Caco-2 (cell line): ENCODE measurements at regions not wholly inside any gene's neighbourhood (a gene's known extent, or its start where the extent isn't known, plus 50 kb on each side); places are given as distances from the start of the nearest gene placed in this dataset.

Source experiments
- BruUV-seq: library from RNA; stranded (reverse); fragments of 400-500 nt; replicated peaks from 2 replicates; lab custom pipeline; 2021; lab: Mats Ljungman, UMichigan
- CTCF ChIA-PET: fragments of 300-600 bp; sonication (Branson Sonifier 250); formaldehyde crosslinking; loops from one replicate; lab custom pipeline; 2022; ENCODE audit warnings: antibody characterized with exemption; lab: Charles Lee
- POLR2A ChIA-PET: fragments of 300-600 bp; sonication (Branson Sonifier 250); formaldehyde crosslinking; loops from one replicate; lab custom pipeline; 2022; ENCODE audit warnings: antibody characterized with exemption; lab: Charles Lee
- DNase-seq, 2 experiments: peaks; one replicate each; pipeline versions ENCODE4 v3.0.0 to v3.0.0-alpha.2; 2020 to 2022
- H3K27me3 ChIP-seq: replicated peaks from 2 replicates; pipeline ENCODE4 v1.6.0; 2011; ENCODE audit warnings: low read length; ENCODE audit not compliant: control insufficient read depth, insufficient read depth
- H3K36me3 ChIP-seq: 2 replicates; pipeline ENCODE4 v1.5.1; 2011; ENCODE audit warnings: low read length; ENCODE audit not compliant: control insufficient read depth, insufficient read depth
- H3K4me1 ChIP-seq: fragments of 250-450 bp; sonication (Bioruptor Pico); 2 replicates; pipeline ENCODE4 v1.5.1; 2020; ENCODE audit warnings: mild to moderate bottlenecking
- H3K4me3 ChIP-seq: 2 replicates; pipeline ENCODE4 v1.5.1; 2011; ENCODE audit warnings: low read depth, mild to moderate bottlenecking, control low read depth, low read length
- H3K9me3 ChIP-seq: fragments of 250-450 bp; sonication (Bioruptor Pico); 2 replicates; pipeline ENCODE4 v1.5.1; 2020; ENCODE audit warnings: mild to moderate bottlenecking, moderate library complexity
- H3K27ac Mint-ChIP-seq: one replicate; pipeline ENCODE4 v1.8.0; 2022; ENCODE audit warnings: mixed read lengths; ENCODE audit not compliant: unreplicated experiment
- H3K27me3 Mint-ChIP-seq: one replicate; pipeline ENCODE4 v1.8.0; 2022; ENCODE audit warnings: mixed read lengths; ENCODE audit not compliant: insufficient read depth, unreplicated experiment
- H3K36me3 Mint-ChIP-seq: one replicate; pipeline ENCODE4 v1.8.0; 2022; ENCODE audit warnings: mild to moderate bottlenecking, mixed read lengths; ENCODE audit not compliant: insufficient read depth, unreplicated experiment
- H3K4me1 Mint-ChIP-seq: one replicate; pipeline ENCODE4 v1.8.0; 2022; ENCODE audit warnings: low read depth, mixed read lengths; ENCODE audit not compliant: unreplicated experiment
- H3K4me3 Mint-ChIP-seq: one replicate; pipeline ENCODE4 v1.8.0; 2022; ENCODE audit warnings: mild to moderate bottlenecking, moderate library complexity, mixed read lengths; ENCODE audit not compliant: unreplicated experiment
- H3K9me3 Mint-ChIP-seq: one replicate; pipeline ENCODE4 v1.8.0; 2022; ENCODE audit warnings: mixed read lengths; ENCODE audit not compliant: unreplicated experiment
- intact Hi-C: fragments of 100-400 bp; cut with micrococcal nuclease; formaldehyde crosslinking; loops from one replicate; pipeline ENCODE4 v1.10.0; 2022; ENCODE audit not compliant: unreplicated experiment
- TF ChIP-seq, protein P1 (sequence below), 2 experiments: fragments of 200-600 bp in 1 of 2; IDR thresholded peaks; 1 replicate in 1 of 2; 2 replicates in 1 of 2; pipeline versions ENCODE4 v1.5.1 to v1.8.0; 2011 to 2022; ENCODE audit warnings: antibody characterized with exemption in 1 of 2, control low read depth in 1 of 2, inconsistent platforms in 1 of 2, low read depth in 1 of 2, low read length in 1 of 2, mild to moderate bottlenecking in 1 of 2, moderate library complexity in 1 of 2; ENCODE audit not compliant: insufficient read depth in 1 of 2, severe bottlenecking in 1 of 2, unreplicated experiment in 1 of 2

DNA sequence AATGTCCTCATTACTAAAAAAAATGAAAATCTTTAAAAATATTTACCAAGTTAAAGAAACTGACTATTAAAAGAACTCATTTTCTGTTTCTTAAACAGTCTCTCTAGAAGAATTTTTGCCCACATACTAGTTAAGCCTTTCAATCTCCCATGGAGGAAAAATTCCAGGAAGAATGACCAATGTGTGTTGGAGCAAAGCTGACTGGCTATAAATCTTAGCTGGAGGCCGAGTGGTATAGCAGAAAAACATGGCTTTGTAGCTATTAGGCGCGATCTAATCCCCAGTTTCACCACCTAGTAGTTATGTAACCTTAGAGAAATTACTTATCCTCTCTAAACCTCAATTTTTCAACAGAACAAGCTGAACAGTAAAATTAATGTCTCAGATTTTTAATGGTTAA, 135.5 kb upstream of the PRLR start:
- H3K4me3 Mint-ChIP-seq = no peak overlapping the region
- no peaks in the 10 kb centered on the region for H3K4me1 ChIP-seq
- CTCF ChIA-PET = no interaction called here
- DNase-seq = no peak
- H3K27me3 ChIP-seq = no peaks in the 10 kb centered on the region
- BruUV-seq = no TSS peak
- no peaks in the 10 kb centered on the region for H3K9me3 ChIP-seq
- TF ChIP-seq, protein P1, sequence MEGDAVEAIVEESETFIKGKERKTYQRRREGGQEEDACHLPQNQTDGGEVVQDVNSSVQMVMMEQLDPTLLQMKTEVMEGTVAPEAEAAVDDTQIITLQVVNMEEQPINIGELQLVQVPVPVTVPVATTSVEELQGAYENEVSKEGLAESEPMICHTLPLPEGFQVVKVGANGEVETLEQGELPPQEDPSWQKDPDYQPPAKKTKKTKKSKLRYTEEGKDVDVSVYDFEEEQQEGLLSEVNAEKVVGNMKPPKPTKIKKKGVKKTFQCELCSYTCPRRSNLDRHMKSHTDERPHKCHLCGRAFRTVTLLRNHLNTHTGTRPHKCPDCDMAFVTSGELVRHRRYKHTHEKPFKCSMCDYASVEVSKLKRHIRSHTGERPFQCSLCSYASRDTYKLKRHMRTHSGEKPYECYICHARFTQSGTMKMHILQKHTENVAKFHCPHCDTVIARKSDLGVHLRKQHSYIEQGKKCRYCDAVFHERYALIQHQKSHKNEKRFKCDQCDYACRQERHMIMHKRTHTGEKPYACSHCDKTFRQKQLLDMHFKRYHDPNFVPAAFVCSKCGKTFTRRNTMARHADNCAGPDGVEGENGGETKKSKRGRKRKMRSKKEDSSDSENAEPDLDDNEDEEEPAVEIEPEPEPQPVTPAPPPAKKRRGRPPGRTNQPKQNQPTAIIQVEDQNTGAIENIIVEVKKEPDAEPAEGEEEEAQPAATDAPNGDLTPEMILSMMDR (IDR thresholded peaks at IDR 0.05; ENCODE audit: insufficient read depth in 1 of 2, low read depth in 1 of 2, low read length in 1 of 2, severe bottlenecking in 1 of 2, unreplicated experiment in 1 of 2) = no peak
- H3K9me3 Mint-ChIP-seq = no peaks in the 10 kb centered on the region
- peaks cover 7% of the 10 kb centered on the region for H3K27me3 Mint-ChIP-seq
- no peaks in the 10 kb centered on the region for H3K4me1 Mint-ChIP-seq
- no peak overlapping the region for H3K27ac Mint-ChIP-seq
- no peaks in the 10 kb centered on the region for H3K36me3 ChIP-seq
- no peaks in the 10 kb centered on the region for H3K36me3 Mint-ChIP-seq
- no peak overlapping the region for H3K4me3 ChIP-seq
- POLR2A ChIA-PET = no interaction called here
- intact Hi-C loops = no loop called here

GRCh38 chr5:35364350-35364749, 134.1 kb upstream of the PRLR start:
- no peaks in the 10 kb centered on the region for H3K4me1 Mint-ChIP-seq
- H3K9me3 ChIP-seq = no peaks in the 10 kb centered on the region
- intact Hi-C loops = no loop called here
- H3K36me3 ChIP-seq = no peaks in the 10 kb centered on the region
- peaks cover 13% of the 10 kb centered on the region for H3K27me3 Mint-ChIP-seq
- no peaks in the 10 kb centered on the region for H3K9me3 Mint-ChIP-seq
- no peak for DNase-seq
- H3K27me3 ChIP-seq = no peaks in the 10 kb centered on the region
- no peaks in the 10 kb centered on the region for H3K36me3 Mint-ChIP-seq
- no TSS peak for BruUV-seq
- POLR2A ChIA-PET = no interaction called here
- CTCF ChIA-PET = no interaction called here
- TF ChIP-seq, protein P1 (IDR thresholded peaks at IDR 0.05; ENCODE audit: insufficient read depth in 1 of 2, low read depth in 1 of 2, low read length in 1 of 2, severe bottlenecking in 1 of 2, unreplicated experiment in 1 of 2) = no peak
- H3K27ac Mint-ChIP-seq = no peak overlapping the region
- no peaks in the 10 kb centered on the region for H3K4me1 ChIP-seq
- H3K4me3 ChIP-seq = no peak overlapping the region
- H3K4me3 Mint-ChIP-seq = no peak overlapping the region

GRCh38 chr5:35363387-35363965, 133.2 kb upstream of the PRLR start:
- H3K4me1 ChIP-seq = no peaks in the 10 kb centered on the region
- no TSS peak for BruUV-seq
- H3K4me3 ChIP-seq = no peak overlapping the region
- intact Hi-C loops = no loop called here
- Mint-ChIP-seq H3K27me3 (peaks cover 13% of the 10 kb centered on the region), H3K4me3 (no peak overlapping the region), H3K36me3 (no peaks in the 10 kb centered on the region), H3K27ac (no peak overlapping the region), H3K4me1 (no peaks in the 10 kb centered on the region), H3K9me3 (no peaks in the 10 kb centered on the region)
- ChIA-PET CTCF (no interaction called here), POLR2A (no interaction called here)
- no peak for DNase-seq
- TF ChIP-seq, protein P1 (IDR thresholded peaks at IDR 0.05; ENCODE audit: insufficient read depth in 1 of 2, low read depth in 1 of 2, low read length in 1 of 2, severe bottlenecking in 1 of 2, unreplicated experiment in 1 of 2) = no peak
- H3K36me3 ChIP-seq = no peaks in the 10 kb centered on the region
- no peaks in the 10 kb centered on the region for H3K9me3 ChIP-seq
- H3K27me3 ChIP-seq = no peaks in the 10 kb centered on the region
